Endothelial cell of umbilical vein (primary cell): ENCODE measurements at regions not wholly inside any gene's neighbourhood (a gene's known extent, or its start where the extent isn't known, plus 50 kb on each side); places are given as distances from the start of the nearest gene placed in this dataset.

Source experiments
- BruUV-seq: library from RNA; stranded (reverse); fragments of 400-500 nt; replicated peaks from 2 replicates; lab custom pipeline; 2021; lab: Mats Ljungman, UMichigan
- CTCF ChIA-PET: fragments of 300-600, 350-600 bp; sonication (Branson Sonifier 250); formaldehyde crosslinking; loops from one replicate; lab custom pipeline; 2021; ENCODE audit warnings: antibody characterized with exemption, inconsistent platforms; lab: Charles Lee
- POLR2A ChIA-PET: fragments of 300-600, 350-600 bp; sonication (Branson Sonifier 250); formaldehyde crosslinking; loops from one replicate; lab custom pipeline; 2021; ENCODE audit warnings: antibody characterized with exemption, inconsistent platforms; lab: Charles Lee
- DNase-seq: peaks from one replicate; pipeline ENCODE4 v3.0.0-alpha.2; 2011; ENCODE audit warnings: low read depth, low spot score
- FAIRE-seq: peaks from 2 replicates; lab custom pipeline; 2011; peaks lifted over from hg19 to GRCh38; lab: Jason Lieb, UNC
- H2AFZ ChIP-seq: 2 replicates; pipeline ENCODE4 v1.6.0; 2012; ENCODE audit warnings: low read depth, low read length, control low read depth, inconsistent platforms
- H3K27ac ChIP-seq: 2 replicates; pipeline ENCODE4 v1.5.1; 2011; ENCODE audit warnings: low read depth, mild to moderate bottlenecking, control low read depth, low read length, moderate library complexity; ENCODE audit not compliant: insufficient read depth
- H3K27me3 ChIP-seq, 2 experiments: 2 replicates each; pipeline versions ENCODE4 v1.6.0 to v1.6.1; 2011; ENCODE audit warnings: low read length in 2 of 2, mixed read lengths in 1 of 2; ENCODE audit not compliant: control insufficient read depth in 2 of 2, insufficient read depth in 2 of 2
- H3K36me3 ChIP-seq, 2 experiments: 2 replicates in 1 of 2; 3 replicates in 1 of 2; pipeline ENCODE4 v1.5.1; 2011; ENCODE audit warnings: low read length in 2 of 2, mild to moderate bottlenecking in 1 of 2, moderate library complexity in 1 of 2; ENCODE audit not compliant: control insufficient read depth in 2 of 2, insufficient read depth in 2 of 2; ENCODE audit errors: extremely low read depth in 1 of 2
- H3K4me1 ChIP-seq: 3 replicates; pipeline ENCODE4 v1.5.1; 2011; ENCODE audit warnings: mild to moderate bottlenecking, low read length; ENCODE audit not compliant: control insufficient read depth, insufficient read depth; ENCODE audit errors: extremely low read depth
- H3K4me2 ChIP-seq: 2 replicates; pipeline ENCODE4 v1.6.1; 2011; ENCODE audit warnings: low read length, control low read depth, mixed read lengths; ENCODE audit not compliant: insufficient read depth
- H3K4me3 ChIP-seq, 3 experiments: fragments of 200-600 bp in 1 of 3; sonication (generic), shearing (Covaris generic) in 1 of 3; replicated peaks in 1 of 3; 2 replicates each; pipeline ENCODE4 v1.5.1; 2011 to 2016; ENCODE audit warnings: control low read depth in 3 of 3, low read length in 3 of 3, mild to moderate bottlenecking in 2 of 3, inconsistent platforms in 1 of 3, low read depth in 1 of 3, moderate library complexity in 1 of 3; ENCODE audit not compliant: insufficient read depth in 1 of 3
- H3K79me2 ChIP-seq: 2 replicates; pipeline ENCODE4 v1.6.0; 2012; ENCODE audit warnings: low read length, inconsistent platforms; ENCODE audit not compliant: control insufficient read depth, insufficient read depth
- H3K9ac ChIP-seq: replicated peaks from 2 replicates; pipeline ENCODE3; 2011; ENCODE audit warnings: low read length, control low read depth; ENCODE audit not compliant: insufficient read depth; ENCODE audit errors: extremely low read depth
- H3K9me1 ChIP-seq: replicated peaks from 3 replicates; pipeline ENCODE4 v1.6.0; 2011; ENCODE audit warnings: mild to moderate bottlenecking, low read length; ENCODE audit not compliant: control insufficient read depth, insufficient read depth; ENCODE audit errors: extremely low read depth
- H3K9me3 ChIP-seq: replicated peaks from 2 replicates; pipeline ENCODE4 v1.5.1; 2012; ENCODE audit warnings: low read length, inconsistent platforms; ENCODE audit not compliant: control insufficient read depth, insufficient read depth
- H4K20me1 ChIP-seq: replicated peaks from 2 replicates; pipeline ENCODE3; 2011; ENCODE audit warnings: mild to moderate bottlenecking, low read length; ENCODE audit not compliant: control insufficient read depth, insufficient read depth; ENCODE audit errors: extremely low read depth
- EZH2 ChIP-seq: IDR thresholded peaks from 2 replicates; pipeline ENCODE4 v1.6.1; 2012; ENCODE audit warnings: borderline replicate concordance, low read depth, mild to moderate bottlenecking, moderate library complexity, low read length, inconsistent platforms; ENCODE audit not compliant: severe bottlenecking
- FOS ChIP-seq: IDR thresholded peaks from 2 replicates; pipeline ENCODE4 v1.6.1; 2011; ENCODE audit warnings: mild to moderate bottlenecking, low read length, moderate library complexity, borderline replicate concordance; ENCODE audit not compliant: insufficient read depth
- GATA2 ChIP-seq: IDR thresholded peaks from 2 replicates; pipeline ENCODE4 v1.7.0; 2011; ENCODE audit warnings: low read depth, mild to moderate bottlenecking, moderate library complexity, mixed read lengths, low read length; ENCODE audit not compliant: insufficient read length, insufficient read depth
- JUN ChIP-seq: IDR thresholded peaks from 2 replicates; pipeline ENCODE4 v1.6.1; 2011; ENCODE audit warnings: borderline replicate concordance, low read depth; ENCODE audit not compliant: insufficient read length, insufficient read depth
- MYC ChIP-seq: IDR thresholded peaks from one replicate; pipeline ENCODE4 v1.6.1; 2011; ENCODE audit warnings: mild to moderate bottlenecking, low read depth, low read length
- POLR2A ChIP-seq: IDR thresholded peaks from 2 replicates; pipeline ENCODE4 v1.6.1; 2012; ENCODE audit warnings: low read depth, mild to moderate bottlenecking, control low read depth, low read length
- POLR2AphosphoS5 ChIP-seq: IDR thresholded peaks from 2 replicates; pipeline ENCODE4 v1.6.1; 2012; ENCODE audit warnings: low read depth, mild to moderate bottlenecking, control low read depth, low read length, moderate library complexity; ENCODE audit not compliant: insufficient read depth
- dilution Hi-C: fragments of 300-500 bp; cut with MboI; formaldehyde crosslinking; loops from one replicate; pipeline ENCODE4 v1.15.0; 2019; ENCODE audit warnings: low sequenced_read_pairs; ENCODE audit not compliant: extremely low pct_ligation_motif_present
- intact Hi-C: fragments of 100-400 bp; cut with micrococcal nuclease; formaldehyde crosslinking; loops from one replicate; pipeline ENCODE4 v1.10.0; 2022
- TF ChIP-seq, protein P1 (sequence below): IDR thresholded peaks from 2 replicates; pipeline ENCODE4 v1.6.1; 2011; ENCODE audit not compliant: insufficient read depth, insufficient read length
- TF ChIP-seq, protein P2 (sequence below), 2 donors: IDR thresholded peaks; 1 replicate in 1 of 2; 2 replicates in 1 of 2; pipeline ENCODE4 v1.5.1; 2011; ENCODE audit warnings: low read length in 2 of 2, mild to moderate bottlenecking in 2 of 2, moderate library complexity in 2 of 2, control low read depth in 1 of 2, inconsistent platforms in 1 of 2, low read depth in 1 of 2; ENCODE audit not compliant: insufficient read depth in 1 of 2; ENCODE audit errors: extremely low read depth in 1 of 2

DNA sequence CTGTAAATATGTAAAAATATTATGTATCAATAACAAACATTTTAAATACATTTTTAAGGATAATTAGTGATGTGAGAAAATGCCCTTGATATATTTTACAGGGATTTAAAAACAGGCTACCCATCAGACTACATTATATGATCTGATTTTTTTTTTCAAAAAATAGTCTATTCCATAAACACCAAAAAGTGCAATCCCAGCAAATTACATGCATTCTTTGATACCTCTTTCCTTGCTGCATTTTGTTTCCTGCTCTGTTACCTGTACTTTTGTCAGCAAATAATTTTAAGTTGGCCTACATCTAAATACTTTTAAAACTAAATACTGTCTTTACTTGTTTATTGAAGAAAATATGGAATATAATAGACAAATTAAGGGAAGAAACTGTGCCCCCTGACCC, 306.2 kb upstream of the ARID1B start:
- CTCF ChIA-PET: no interaction called here
- intact Hi-C loops (no loop called here), dilution Hi-C loops (no loop called here)
- H3K9me1 ChIP-seq: no peaks in the 10 kb centered on the region
- FAIRE-seq (no peak), DNase-seq (no peak)
- H3K4me3 ChIP-seq: no peak overlapping the region
- H3K9ac ChIP-seq: no peak overlapping the region
- no peak for TF ChIP-seq POLR2A
- TF ChIP-seq MYC: no peak
- no peak for TF ChIP-seq JUN
- TF ChIP-seq FOS: no peak
- no peak for TF ChIP-seq EZH2
- TF ChIP-seq, protein P1, sequence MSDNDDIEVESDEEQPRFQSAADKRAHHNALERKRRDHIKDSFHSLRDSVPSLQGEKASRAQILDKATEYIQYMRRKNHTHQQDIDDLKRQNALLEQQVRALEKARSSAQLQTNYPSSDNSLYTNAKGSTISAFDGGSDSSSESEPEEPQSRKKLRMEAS: no peak
- TF ChIP-seq, protein P2, sequence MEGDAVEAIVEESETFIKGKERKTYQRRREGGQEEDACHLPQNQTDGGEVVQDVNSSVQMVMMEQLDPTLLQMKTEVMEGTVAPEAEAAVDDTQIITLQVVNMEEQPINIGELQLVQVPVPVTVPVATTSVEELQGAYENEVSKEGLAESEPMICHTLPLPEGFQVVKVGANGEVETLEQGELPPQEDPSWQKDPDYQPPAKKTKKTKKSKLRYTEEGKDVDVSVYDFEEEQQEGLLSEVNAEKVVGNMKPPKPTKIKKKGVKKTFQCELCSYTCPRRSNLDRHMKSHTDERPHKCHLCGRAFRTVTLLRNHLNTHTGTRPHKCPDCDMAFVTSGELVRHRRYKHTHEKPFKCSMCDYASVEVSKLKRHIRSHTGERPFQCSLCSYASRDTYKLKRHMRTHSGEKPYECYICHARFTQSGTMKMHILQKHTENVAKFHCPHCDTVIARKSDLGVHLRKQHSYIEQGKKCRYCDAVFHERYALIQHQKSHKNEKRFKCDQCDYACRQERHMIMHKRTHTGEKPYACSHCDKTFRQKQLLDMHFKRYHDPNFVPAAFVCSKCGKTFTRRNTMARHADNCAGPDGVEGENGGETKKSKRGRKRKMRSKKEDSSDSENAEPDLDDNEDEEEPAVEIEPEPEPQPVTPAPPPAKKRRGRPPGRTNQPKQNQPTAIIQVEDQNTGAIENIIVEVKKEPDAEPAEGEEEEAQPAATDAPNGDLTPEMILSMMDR (IDR thresholded peaks at IDR 0.05; ENCODE audit: extremely low read depth in 1 of 2, insufficient read depth in 1 of 2, low read depth in 1 of 2, low read length in 2 of 2): no peak
- TF ChIP-seq POLR2AphosphoS5: no peak
- no peak for TF ChIP-seq GATA2
- H3K36me3 ChIP-seq: no peaks in the 10 kb centered on the region
- H3K4me1 ChIP-seq: no peaks in the 10 kb centered on the region
- H3K27me3 ChIP-seq: no peaks in the 10 kb centered on the region
- H2AFZ ChIP-seq: no peak overlapping the region
- H3K4me2 ChIP-seq: no peak overlapping the region
- POLR2A ChIA-PET: no interaction called here
- H3K79me2 ChIP-seq: no peaks in the 10 kb centered on the region
- no TSS peak for BruUV-seq
- no peaks in the 10 kb centered on the region for H3K9me3 ChIP-seq
- H3K27ac ChIP-seq: no peak overlapping the region
- H4K20me1 ChIP-seq: no peaks in the 10 kb centered on the region
